ENCODE measurements at regions not wholly inside any gene's neighbourhood (a gene's known extent, or its start where the extent isn't known, plus 50 kb on each side); places are given as distances from the start of the nearest gene placed in this dataset.
"Not testable (repeated sequence)": the region's sequence is repeated elsewhere in the genome, so short reads cannot be mapped to it uniquely, and the experiment has no call there.

DNA sequence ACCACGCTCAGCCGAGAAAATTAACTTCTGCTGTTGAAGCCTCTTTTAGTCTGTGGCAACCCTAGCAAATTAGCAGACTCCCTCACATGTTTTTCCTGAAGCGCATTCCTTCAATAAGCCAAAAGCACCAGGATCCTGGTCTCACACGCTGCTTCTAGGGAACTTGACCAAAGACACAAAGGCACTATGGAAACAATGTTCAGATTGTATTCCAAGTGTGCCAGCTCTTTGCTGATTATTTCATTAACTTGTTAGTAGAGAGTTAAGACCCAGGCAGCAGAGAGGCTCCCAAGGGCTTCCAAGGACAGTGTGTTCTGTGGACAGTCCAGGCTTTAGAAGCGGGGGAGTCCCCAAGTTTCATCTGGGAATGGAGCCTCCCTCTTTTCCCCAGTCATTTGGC, 94.4 kb upstream of the BASP1 start:
- DNase-seq, result no peak

- not testable (repeated sequence) for DNase-seq
Measured at GRCh38 chr5:17123773-17124172, 93.7 kb upstream of the BASP1 start.

- no peak for DNase-seq
Measured at GRCh38 chr5:17127743-17128231, 89.6 kb upstream of the BASP1 start.

DNA sequence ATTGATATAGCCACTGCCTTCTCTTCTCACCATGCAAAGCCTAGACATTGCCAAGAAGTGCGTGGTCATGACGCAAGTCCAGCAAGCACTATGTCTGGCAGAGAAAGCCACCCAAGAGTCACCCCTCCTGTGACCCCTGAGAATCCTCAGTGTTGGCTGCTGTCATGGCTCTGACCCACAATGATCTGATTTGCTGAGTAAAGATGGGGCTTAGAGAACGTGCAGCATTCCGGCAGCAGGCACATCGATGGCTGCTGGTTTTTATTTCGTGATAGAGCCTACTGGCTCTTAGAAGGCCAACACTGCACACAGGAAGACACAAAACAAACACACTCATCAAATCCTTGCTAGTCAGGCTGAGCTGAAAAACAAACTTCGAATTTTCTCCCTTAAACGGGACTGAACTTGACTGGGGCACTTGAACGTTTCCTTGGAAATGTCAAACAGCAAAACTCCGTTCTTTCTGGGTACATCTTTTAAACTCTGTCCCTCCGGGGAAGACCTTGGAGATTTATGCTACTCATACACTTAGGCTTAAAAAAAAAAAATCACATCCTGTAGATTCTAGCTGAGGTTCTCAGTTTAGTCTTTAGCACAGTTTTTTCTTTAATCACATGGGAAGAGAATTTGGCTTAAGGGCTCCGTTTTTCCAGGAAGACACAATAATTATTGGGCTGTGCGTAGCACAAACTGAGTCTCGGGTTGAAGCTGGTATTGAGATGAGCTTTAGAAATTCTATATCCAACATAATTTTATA, 88.2 kb upstream of the BASP1 start:
- no peak for DNase-seq

DNA sequence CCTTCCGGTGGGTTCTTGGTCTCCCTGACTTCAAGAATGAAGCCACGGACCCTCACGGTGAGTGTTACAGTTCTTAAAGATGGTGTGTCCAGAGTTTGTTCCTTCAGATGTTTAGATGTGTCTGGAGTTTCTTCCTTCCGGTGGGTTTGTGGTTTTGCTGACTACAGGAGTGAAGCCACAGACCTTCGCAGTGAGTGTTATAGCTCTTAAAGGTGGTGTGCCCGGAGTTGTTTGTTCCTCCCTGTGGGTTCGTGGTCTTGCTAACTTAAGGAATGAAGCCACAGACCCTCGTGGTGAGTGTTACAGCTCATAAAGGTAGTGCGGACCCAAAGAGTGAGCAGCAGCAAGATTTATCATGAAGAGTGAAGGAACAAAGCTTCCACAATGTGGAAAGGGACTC, 87.1 kb upstream of the BASP1 start:
- not testable (repeated sequence) for DNase-seq

GRCh38 chr5:17132444-17133083, 84.9 kb upstream of the BASP1 start:
- peak in 1 of 56 donors; percentile 9 for DNase-seq

DNA sequence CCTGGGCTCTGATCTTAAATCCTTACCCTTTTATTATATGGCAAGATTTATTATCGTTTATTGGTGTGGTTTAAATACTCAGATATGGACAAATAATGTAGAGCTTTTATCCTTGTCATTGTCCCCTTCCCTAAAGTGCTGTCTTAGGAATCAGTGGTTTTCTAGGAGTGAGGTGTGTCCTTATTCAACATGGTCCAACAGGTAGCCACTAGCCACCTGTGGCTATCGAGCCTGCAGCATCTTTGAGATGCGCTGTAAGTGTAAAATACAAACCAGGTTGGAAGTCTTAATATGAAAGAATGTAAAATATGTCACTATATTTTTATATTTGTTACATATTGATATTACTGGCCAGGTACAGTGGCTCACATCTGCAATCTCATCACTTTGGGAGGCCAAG, 82.4 kb upstream of the BASP1 start:
- DNase-seq, result no peak

- DNase-seq, result no peak
Measured at GRCh38 chr5:17143335-17143734, 74.1 kb upstream of the BASP1 start.

DNA sequence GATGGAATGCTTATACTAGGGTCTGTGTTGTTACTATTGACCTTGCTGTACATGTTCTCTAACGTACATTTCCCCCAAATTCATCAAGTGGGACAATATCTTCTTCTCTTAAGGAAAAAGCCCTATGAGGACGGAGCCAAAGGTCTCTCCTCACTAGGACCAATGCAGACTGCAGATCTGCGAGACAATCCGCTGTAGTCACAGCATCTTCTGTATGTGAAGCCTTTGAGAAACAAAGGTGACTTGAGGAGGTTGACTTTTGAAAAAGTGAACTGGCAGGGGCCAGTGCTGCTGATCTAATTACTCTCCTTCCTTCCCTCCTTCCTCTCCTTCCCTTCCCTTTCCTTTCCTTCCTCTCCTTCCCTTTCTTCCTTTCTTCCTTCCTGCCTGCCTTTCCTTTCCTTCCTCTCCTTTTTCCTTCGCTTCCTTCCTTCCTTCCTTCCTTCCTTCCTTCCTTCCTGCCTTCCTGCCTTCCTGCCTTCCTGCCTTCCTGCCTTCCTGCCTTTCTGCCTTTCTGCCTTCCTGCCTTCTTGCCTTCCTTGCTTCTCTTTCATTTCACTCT, 71.1 kb upstream of the BASP1 start:
- DNase-seq, result no peak

GRCh38 chr5:17147170-17147569, 70.3 kb upstream of the BASP1 start:
- DNase-seq, result no peak

DNA sequence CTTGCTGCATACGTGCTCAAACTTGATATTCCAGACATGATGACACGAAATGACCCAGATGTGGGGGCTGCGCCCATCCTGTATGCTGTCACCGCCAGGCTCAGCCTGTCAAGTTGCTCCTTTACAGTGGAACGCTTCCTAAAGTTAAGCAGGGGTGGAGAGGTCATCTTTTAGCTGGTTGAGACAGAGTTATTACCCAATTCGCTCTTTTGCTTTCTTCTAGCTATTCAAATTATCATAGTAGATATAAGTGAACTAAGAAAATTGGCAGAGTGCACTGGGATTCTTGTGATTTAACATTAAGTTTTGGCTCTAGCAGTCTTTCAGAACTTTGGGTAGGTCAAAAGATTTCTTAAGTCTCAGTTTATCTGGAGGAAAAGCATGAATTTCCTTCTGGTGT, 69.8 kb upstream of the BASP1 start:
- DNase-seq, result no peak

DNA sequence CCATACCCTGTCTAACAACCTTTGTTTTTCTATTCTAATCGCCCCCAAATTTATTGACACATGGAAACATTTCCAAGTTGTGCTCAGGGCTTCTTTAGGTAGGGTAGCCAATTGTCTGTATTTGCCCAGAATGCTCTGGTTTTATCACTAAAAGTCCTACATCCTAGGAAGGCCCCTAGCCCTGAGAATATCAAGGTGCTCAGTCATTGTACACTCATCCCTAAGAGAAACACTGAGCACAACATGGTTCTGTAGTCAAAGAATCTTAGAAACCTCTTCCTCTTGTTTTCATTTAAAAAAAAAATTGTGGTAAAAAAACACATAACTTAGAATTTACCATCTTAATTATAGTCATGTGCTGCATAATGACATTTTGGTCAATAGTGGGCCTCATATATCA, 69.0 kb upstream of the BASP1 start:
- no peak for DNase-seq

DNA sequence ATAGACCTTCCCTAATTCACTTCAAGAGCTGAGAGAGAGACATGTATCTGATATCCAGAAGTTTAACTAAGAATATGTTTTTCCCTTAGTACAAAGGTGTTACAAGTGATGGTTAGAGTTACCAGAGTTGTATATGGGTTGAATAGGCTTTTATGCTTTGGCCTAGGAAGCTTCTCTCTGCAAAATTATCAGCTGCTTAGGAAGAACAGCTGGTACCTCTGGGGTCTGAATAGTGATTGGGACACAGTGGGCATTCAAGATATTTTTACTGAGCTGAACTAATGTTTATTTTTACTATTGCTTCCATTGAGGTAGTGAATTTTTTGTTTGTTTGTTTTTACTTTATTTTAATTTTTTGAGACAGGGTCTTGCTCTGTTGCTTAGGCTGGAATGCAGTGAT, 67.6 kb upstream of the BASP1 start:
- no peak for DNase-seq

GRCh38 chr5:17150531-17150930, 66.9 kb upstream of the BASP1 start:
- DNase-seq, result no peak

DNA sequence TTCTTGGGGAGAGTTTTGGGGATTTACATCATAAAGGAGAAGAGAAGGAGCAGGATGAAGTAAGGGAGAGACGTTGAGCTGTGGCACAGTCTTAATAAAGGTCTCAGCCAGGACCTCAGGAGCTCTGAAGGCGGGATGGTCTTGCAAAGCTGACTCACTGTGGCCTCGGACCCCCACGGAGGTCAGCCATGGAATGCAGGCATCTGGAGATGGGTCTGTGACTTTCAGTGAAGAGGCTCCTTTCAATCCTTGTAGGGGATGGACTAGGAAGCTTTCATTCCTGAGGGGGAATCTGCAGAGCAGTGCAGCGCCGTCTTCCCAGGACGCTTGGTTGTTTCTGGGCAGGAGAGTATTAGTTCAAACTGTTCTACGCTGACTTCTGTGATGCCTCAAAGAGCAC, 65.7 kb upstream of the BASP1 start:
- no peak for DNase-seq

DNA sequence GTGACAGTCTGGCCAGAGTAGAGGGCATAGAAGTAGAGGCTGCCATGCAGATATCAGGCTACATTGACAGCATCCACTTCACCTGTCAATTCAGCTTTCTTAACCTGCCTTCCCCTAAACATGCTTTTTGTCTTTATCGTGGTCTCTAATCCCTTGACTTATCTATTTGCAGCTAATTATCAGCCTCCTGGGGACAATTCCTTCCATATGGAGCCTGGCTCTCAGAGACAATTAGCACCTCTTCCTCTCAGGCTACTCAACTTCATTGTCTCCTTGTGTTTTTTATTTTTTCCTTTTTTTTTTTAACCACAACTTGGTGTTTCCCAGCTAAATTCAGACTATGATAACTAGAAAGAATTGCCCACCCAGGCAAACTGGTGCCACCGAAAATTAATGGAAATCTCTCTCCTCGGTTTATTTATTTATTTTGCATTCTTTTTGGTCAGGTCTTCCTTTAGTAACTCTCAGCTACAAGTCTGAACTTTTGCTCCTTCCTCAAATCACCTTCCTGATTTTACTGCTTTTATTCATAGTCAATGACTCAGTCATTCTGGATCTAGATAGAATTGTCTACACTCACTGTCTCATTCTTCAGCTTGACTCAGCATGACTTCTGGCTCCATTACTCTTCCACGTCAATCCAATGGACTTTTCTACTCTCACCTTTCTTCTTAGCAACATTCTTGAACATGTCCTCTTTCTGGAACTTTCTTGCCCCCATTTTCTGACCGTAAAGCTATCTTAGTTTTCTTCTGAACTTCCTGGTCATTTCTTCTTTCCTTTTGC, 63.0 kb upstream of the BASP1 start:
- DNase-seq, result no peak

DNA sequence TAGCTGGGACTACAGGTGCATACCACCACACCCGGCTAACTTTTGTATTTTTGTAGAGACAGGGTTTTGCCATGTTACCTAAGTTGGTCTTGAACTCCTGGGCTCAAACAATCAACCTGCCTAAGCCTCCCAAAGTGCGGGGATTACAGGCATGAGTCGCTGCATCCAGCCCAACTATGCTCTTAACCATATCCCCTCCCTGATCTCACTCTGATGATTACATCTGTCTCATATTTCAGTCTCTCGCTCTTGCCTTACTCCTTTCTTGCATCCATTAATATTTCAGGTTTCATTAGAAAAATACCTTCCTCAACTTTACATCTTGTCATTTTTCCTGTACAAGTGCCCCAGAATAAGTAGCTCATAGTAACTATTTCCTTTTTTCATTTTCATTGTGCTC, 61.0 kb upstream of the BASP1 start:
- no peak for DNase-seq

DNA sequence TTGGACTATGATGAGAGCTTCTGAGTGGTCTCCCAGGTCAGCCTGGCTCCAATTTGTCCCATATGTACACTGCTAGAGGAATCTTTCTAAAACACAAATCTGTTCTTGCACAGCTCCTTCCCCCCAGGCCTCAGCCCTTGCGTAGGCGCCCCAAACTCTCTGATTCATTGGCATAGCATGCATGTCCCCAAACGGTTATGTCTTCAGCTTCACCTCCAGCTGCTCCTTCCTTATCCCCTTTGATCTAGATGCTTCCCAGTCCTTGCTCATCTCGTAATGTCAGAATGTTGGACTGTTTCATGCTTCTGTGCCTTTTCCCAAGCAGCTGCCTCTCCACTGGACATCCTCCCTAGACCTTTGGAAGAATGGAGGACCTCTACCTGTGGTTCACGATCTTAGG, 60.1 kb upstream of the BASP1 start:
- DNase-seq, result no peak

DNA sequence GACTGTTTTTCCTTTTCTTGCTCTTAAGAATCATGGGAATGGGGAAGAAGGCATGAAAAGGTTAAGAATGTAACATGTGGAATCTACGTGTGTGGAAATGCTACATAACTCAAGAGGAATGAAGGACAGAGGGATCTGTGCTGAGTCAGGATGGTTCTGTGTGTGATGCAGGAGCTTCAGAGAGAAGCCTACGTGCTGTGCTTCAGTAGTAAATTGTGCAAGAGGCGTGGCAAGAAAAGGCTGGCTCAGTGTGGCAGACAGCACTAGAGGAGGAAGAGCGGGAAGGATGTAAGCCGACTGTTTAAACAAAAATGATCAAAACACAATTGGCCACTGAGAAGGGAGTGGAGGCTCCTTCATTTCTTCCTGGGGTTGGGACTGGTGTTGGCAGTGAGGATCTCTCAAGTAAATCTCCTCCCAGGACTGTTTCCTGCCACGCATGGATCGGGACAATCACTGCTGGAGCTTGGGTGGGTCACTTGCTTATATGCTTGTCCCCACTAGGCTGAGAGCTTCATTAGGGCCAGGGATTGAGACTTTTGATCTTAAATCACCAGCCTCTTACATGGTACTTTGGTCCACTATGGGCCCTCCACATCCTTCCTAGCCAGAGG, 59.4 kb upstream of the BASP1 start:
- no peak for DNase-seq

DNA sequence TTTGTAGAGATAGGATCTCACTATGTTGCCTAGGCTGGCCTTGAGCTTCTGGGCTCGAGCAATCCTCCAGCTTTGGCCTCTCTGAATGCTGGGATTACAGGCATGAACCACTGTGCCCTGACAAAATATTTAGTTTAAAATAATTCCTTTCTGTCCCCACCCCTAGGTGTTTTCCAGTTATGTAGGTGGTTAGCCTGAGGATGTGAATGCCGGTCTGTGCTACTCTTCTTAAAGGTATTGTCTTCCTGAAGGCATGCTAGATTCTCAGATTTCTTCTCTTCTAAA, 56.7 kb upstream of the BASP1 start:
- DNase-seq, result no peak

DNA sequence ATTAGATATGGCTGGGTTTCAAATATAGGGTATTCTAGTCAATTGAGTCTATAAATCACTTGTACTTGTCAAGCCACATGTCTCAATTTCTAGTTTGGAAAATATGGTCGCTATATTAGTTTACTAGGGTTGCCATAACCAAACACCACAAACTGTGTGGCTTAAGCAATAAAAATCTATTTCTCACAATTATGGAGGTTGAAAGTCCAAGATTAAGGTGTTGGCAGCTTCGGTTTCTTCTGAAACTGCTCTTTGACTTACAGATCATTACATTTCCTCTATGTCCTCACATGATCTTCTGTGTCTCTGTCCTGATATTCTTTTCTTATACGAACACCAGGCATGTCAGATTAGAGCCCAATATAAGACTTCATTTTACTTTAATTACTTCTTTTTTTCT, 55.8 kb upstream of the BASP1 start:
- no peak for DNase-seq

GRCh38 chr5:17163221-17163620, 54.2 kb upstream of the BASP1 start:
- DNase-seq, result no peak

All from amygdala (tissue), 56 donors.